Parathyroid adenoma (tissue), 2 donors: ENCODE measurements at regions not wholly inside any gene's neighbourhood (a gene's known extent, or its start where the extent isn't known, plus 50 kb on each side); places are given as distances from the start of the nearest gene placed in this dataset.

Experiments
- H2AFZ ChIP-seq: fragments of 300-600 bp; sonication (generic); one replicate; pipeline ENCODE4 v1.7.0; 2017; ENCODE audit warnings: antibody characterized with exemption, mild to moderate bottlenecking
- H3K27ac ChIP-seq: fragments of 300-600 bp; sonication (generic); one replicate; pipeline ENCODE4 v1.7.0; 2017
- H3K27me3 ChIP-seq: fragments of 300-600 bp; sonication (generic); one replicate; pipeline ENCODE4 v1.7.0; 2017; ENCODE audit warnings: low read length; ENCODE audit not compliant: control insufficient read depth, insufficient read depth
- H3K36me3 ChIP-seq: fragments of 300-600 bp; sonication (generic); one replicate; pipeline ENCODE4 v1.7.0; 2017; ENCODE audit warnings: low read length; ENCODE audit not compliant: control insufficient read depth, insufficient read depth
- H3K4me1 ChIP-seq: fragments of 300-600 bp; sonication (generic); one replicate; pipeline ENCODE4 v1.7.0; 2017; ENCODE audit warnings: control low read depth
- H3K4me2 ChIP-seq: fragments of 300-600 bp; sonication (generic); one replicate; pipeline ENCODE4 v1.7.0; 2017; ENCODE audit warnings: low read length
- H3K4me3 ChIP-seq: fragments of 300-600 bp; sonication (generic); one replicate; pipeline ENCODE4 v1.7.0; 2017; ENCODE audit warnings: low read depth, low read length
- H3K79me2 ChIP-seq: fragments of 300-600 bp; sonication (generic); one replicate; pipeline ENCODE4 v1.7.0; 2017; ENCODE audit warnings: control low read depth
- H3K9ac ChIP-seq: fragments of 300-600 bp; sonication (generic); one replicate; pipeline ENCODE4 v1.7.0; 2017; ENCODE audit warnings: mild to moderate bottlenecking
- H3K9me3 ChIP-seq: fragments of 300-600 bp; sonication (generic); one replicate; pipeline ENCODE4 v1.7.0; 2017; ENCODE audit warnings: low read length; ENCODE audit not compliant: control insufficient read depth
- TF ChIP-seq, protein P1 (sequence below): fragments of 300-600 bp; sonication (generic); IDR thresholded peaks from one replicate; pipeline ENCODE4 v1.7.0; 2017; ENCODE audit warnings: antibody characterized with exemption, mild to moderate bottlenecking
- donor health status: primary hyperparathyroidism.

- Histone ChIP-seq H3K9me3 (peaks cover 3% of the 10 kb centered on the region), H2AFZ (no peak overlapping the region), H3K4me1 (no peaks in the 10 kb centered on the region), H3K36me3 (peaks cover 3% of the 10 kb centered on the region), H3K9ac (no peak overlapping the region), H3K4me3 (no peak overlapping the region), H3K79me2 (no peaks in the 10 kb centered on the region), H3K4me2 (no peak overlapping the region), H3K27me3 (no peaks in the 10 kb centered on the region), H3K27ac (no peak overlapping the region)
- TF ChIP-seq, protein P1, sequence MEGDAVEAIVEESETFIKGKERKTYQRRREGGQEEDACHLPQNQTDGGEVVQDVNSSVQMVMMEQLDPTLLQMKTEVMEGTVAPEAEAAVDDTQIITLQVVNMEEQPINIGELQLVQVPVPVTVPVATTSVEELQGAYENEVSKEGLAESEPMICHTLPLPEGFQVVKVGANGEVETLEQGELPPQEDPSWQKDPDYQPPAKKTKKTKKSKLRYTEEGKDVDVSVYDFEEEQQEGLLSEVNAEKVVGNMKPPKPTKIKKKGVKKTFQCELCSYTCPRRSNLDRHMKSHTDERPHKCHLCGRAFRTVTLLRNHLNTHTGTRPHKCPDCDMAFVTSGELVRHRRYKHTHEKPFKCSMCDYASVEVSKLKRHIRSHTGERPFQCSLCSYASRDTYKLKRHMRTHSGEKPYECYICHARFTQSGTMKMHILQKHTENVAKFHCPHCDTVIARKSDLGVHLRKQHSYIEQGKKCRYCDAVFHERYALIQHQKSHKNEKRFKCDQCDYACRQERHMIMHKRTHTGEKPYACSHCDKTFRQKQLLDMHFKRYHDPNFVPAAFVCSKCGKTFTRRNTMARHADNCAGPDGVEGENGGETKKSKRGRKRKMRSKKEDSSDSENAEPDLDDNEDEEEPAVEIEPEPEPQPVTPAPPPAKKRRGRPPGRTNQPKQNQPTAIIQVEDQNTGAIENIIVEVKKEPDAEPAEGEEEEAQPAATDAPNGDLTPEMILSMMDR: no peak
Observed at GRCh38 chr17:56656701-56657327, 63.3 kb downstream of the NOG start.

DNA sequence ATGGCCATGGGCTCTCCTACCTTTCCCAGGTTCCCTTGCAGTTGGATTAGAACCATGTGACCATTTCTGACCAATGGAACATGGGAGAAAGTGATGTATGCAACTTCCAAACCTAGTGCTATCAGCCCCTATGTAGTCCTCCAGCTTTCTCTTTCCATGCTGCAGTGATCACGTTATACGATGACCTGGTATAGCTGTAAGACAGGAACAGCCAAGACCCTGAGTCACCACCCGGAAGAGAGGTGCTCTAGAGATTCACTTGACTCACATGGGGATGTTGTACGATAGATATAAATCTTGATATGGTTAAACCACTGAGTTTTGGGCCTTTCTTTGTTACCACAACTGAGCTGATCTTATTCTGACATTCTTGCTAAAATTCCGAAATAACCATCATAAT lies 65.1 kb downstream of the NOG start:
- H2AFZ ChIP-seq: no peak overlapping the region
- H3K4me1 ChIP-seq: no peaks in the 10 kb centered on the region
- TF ChIP-seq, protein P1: no peak
- H3K79me2 ChIP-seq: no peaks in the 10 kb centered on the region
- peaks cover 3% of the 10 kb centered on the region for H3K9me3 ChIP-seq
- H3K27me3 ChIP-seq: no peaks in the 10 kb centered on the region
- no peak overlapping the region for H3K4me2 ChIP-seq
- H3K9ac ChIP-seq: no peak overlapping the region
- peaks cover 3% of the 10 kb centered on the region for H3K36me3 ChIP-seq
- H3K27ac ChIP-seq: no peak overlapping the region
- no peak overlapping the region for H3K4me3 ChIP-seq

GRCh38 chr17:56659622-56660021 lies 66.1 kb downstream of the NOG start:
- no peak overlapping the region for H3K27ac ChIP-seq
- H3K4me3 ChIP-seq: no peak overlapping the region
- no peaks in the 10 kb centered on the region for H3K79me2 ChIP-seq
- H3K4me1 ChIP-seq: no peaks in the 10 kb centered on the region
- H3K4me2 ChIP-seq: no peak overlapping the region
- TF ChIP-seq, protein P1: no peak
- no peaks in the 10 kb centered on the region for H3K27me3 ChIP-seq
- no peak overlapping the region for H3K9ac ChIP-seq
- H3K36me3 ChIP-seq: peaks cover 3% of the 10 kb centered on the region
- no peak overlapping the region for H2AFZ ChIP-seq
- H3K9me3 ChIP-seq: peaks cover 3% of the 10 kb centered on the region

DNA sequence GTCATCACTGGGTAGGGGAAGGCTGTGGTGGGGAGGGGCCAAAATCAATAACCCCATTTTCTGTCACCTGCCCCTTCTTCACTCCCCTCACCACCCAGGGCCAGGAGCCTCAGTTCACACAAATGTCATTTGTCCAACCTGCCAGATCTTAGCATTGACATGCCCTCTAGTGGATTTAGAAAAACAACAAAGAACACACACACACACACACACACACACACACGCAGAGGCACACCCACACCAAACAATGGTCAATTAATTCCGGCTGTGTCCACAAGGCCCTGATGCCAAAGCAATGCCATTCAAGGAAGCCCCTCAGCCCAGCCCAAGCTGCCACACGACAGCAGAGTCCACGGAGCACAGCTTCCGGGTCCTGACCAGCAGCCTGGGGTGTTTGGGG lies 68.4 kb downstream of the NOG start:
- Histone ChIP-seq H3K27me3 (no peaks in the 10 kb centered on the region), H3K4me1 (no peaks in the 10 kb centered on the region), H3K36me3 (peaks cover 3% of the 10 kb centered on the region), H3K79me2 (no peaks in the 10 kb centered on the region), H2AFZ (no peak overlapping the region), H3K27ac (no peak overlapping the region), H3K4me2 (no peak overlapping the region), H3K9ac (no peak overlapping the region), H3K9me3 (no peaks in the 10 kb centered on the region), H3K4me3 (no peak overlapping the region)
- TF ChIP-seq, protein P1: no peak

DNA sequence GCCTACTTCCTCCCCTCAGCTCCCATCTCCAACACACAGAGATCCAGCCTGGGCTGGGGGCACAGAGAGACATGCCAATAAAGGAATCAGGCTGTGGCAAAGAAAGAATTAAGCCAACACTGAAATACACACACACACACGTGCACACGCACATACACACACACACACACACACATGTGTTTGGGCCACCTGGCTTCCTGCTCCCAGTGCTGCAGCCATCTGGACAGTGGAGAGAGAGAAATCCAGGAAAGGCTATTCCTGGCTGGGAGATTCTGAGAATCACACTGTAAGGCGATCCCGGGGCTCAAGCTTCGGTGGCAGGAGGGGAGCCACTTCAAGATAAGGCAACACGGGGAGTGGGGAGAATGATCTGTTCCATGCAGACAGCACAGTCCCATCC lies 72.4 kb downstream of the NOG start:
- Histone ChIP-seq H3K4me2 (no peak overlapping the region), H2AFZ (no peak overlapping the region), H3K36me3 (no peaks in the 10 kb centered on the region), H3K27me3 (no peaks in the 10 kb centered on the region), H3K79me2 (no peaks in the 10 kb centered on the region), H3K4me1 (no peaks in the 10 kb centered on the region), H3K9me3 (no peaks in the 10 kb centered on the region), H3K9ac (no peak overlapping the region), H3K27ac (no peak overlapping the region), H3K4me3 (no peak overlapping the region)
- TF ChIP-seq, protein P1: no peak
